Prostate gland (tissue), 2 donors: ENCODE measurements at regions not wholly inside any gene's neighbourhood (a gene's known extent, or its start where the extent isn't known, plus 50 kb on each side); places are given as distances from the start of the nearest gene placed in this dataset.

Experiments used
- POLR2A ChIP-seq: fragments of 450-650 bp; IDR thresholded peaks from one replicate; pipeline ENCODE4 v1.6.1; 2016; ENCODE audit warnings: antibody characterized with exemption, mild to moderate bottlenecking
- TF ChIP-seq, protein P1 (sequence below), 4 experiments: fragments of 200-600 bp in 2 of 4; fragments of 450-650 bp in 2 of 4; sonication (generic) in 2 of 4; IDR thresholded peaks; 1 replicate in 3 of 4; 2 replicates in 1 of 4; pipeline ENCODE4 v1.5.1; 2016 to 2019; ENCODE audit warnings: antibody characterized with exemption in 4 of 4, mild to moderate bottlenecking in 2 of 4, moderate library complexity in 2 of 4

DNA sequence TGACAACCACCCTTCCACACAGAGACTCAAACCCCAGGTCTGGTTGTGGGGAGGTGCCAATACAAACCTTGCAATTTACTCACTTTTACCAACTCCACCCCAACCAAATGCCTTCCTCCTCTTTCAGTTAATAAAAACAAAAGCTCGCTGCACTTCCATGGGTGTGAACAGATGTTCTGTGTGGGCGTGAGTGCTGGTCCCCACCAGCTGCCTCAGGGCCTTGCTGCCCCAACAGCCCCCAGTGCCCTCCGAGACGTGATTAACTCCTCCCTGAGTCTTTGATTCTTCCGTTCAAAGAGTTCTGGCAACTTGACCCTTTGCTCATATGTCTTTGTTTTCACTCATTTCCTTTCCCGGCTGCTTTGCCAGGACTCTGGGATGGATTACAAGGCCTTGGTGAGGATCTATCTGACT lies 258.9 kb upstream of the CXCR4 start:
- TF ChIP-seq, protein P1, sequence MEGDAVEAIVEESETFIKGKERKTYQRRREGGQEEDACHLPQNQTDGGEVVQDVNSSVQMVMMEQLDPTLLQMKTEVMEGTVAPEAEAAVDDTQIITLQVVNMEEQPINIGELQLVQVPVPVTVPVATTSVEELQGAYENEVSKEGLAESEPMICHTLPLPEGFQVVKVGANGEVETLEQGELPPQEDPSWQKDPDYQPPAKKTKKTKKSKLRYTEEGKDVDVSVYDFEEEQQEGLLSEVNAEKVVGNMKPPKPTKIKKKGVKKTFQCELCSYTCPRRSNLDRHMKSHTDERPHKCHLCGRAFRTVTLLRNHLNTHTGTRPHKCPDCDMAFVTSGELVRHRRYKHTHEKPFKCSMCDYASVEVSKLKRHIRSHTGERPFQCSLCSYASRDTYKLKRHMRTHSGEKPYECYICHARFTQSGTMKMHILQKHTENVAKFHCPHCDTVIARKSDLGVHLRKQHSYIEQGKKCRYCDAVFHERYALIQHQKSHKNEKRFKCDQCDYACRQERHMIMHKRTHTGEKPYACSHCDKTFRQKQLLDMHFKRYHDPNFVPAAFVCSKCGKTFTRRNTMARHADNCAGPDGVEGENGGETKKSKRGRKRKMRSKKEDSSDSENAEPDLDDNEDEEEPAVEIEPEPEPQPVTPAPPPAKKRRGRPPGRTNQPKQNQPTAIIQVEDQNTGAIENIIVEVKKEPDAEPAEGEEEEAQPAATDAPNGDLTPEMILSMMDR (IDR thresholded peaks at IDR 0.05) = no peak
- no peak for TF ChIP-seq POLR2A
